K562 (cell line): ENCODE measurements at regions not wholly inside any gene's neighbourhood (a gene's known extent, or its start where the extent isn't known, plus 50 kb on each side); places are given as distances from the start of the nearest gene placed in this dataset.

Experiments used
- ATAC-seq: fragments of 200-7000 bp; cut with Tn5 transposase; 3 replicates; pipeline ENCODE4 v1.9.1; 2020; ENCODE audit warnings: moderate library complexity
- BruUV-seq: library from RNA; stranded (reverse); fragments of 400-500 nt; replicated peaks from 2 replicates; lab custom pipeline; 2021; lab: Mats Ljungman, UMichigan
- CTCF ChIA-PET: fragments of 300-600 bp; formaldehyde crosslinking; extraction: SDS; loops from one replicate; lab custom pipeline; 2021; ENCODE audit warnings: low intra/inter-chr PET ratio; lab: Yijun Ruan, JAX
- POLR2A ChIA-PET: fragments of 300-600, 350-650 bp; sonication (Branson Sonifier 250); formaldehyde crosslinking; extraction: SDS; loops from one replicate; lab custom pipeline; 2021; ENCODE audit warnings: antibody characterized with exemption, inconsistent platforms; lab: Yijun Ruan, JAX
- DNase-seq, 4 experiments: peaks; one replicate each; pipeline versions ENCODE4 v3.0.0 to v3.0.0-alpha.2; 2011 to 2018; ENCODE audit warnings: low spot score in 3 of 4, mixed read lengths in 3 of 4; ENCODE audit errors: extremely low read depth in 1 of 4
- FAIRE-seq: peaks from 2 replicates; lab custom pipeline; 2011; peaks lifted over from hg19 to GRCh38; lab: Jason Lieb, UNC
- H2AFZ ChIP-seq: 2 replicates; pipeline ENCODE4 v1.6.0; 2011; ENCODE audit warnings: low read depth, low read length, control low read depth, inconsistent platforms
- H3K27ac ChIP-seq: fragments of 200-600 bp; 3 replicates; pipeline ENCODE4 v1.8.0; 2011; ENCODE audit warnings: low read depth, mild to moderate bottlenecking, control low read depth, inconsistent platforms, low read length, moderate library complexity, mixed read lengths; ENCODE audit errors: extremely low read depth
- H3K27me3 ChIP-seq, 2 experiments: fragments of 300-600 bp in 1 of 2; 2 replicates in 1 of 2; 3 replicates in 1 of 2; pipeline versions ENCODE4 v1.6.0 to v1.8.0; 2011; ENCODE audit warnings: inconsistent platforms in 2 of 2, low read length in 2 of 2, mild to moderate bottlenecking in 1 of 2, mixed read lengths in 1 of 2, moderate library complexity in 1 of 2; ENCODE audit not compliant: control insufficient read depth in 2 of 2, insufficient read depth in 2 of 2
- H3K36me3 ChIP-seq: fragments of 300-600 bp; 3 replicates; pipeline ENCODE4 v1.8.0; 2011; ENCODE audit warnings: mild to moderate bottlenecking, low read length, inconsistent platforms; ENCODE audit not compliant: control insufficient read depth, insufficient read depth
- H3K4me1 ChIP-seq, 2 experiments: fragments of 200-600 bp in 1 of 2; replicated peaks in 1 of 2; 2 replicates in 1 of 2; 3 replicates in 1 of 2; pipeline versions ENCODE4 v1.5.1 to v1.8.0; 2011; ENCODE audit warnings: inconsistent platforms in 2 of 2, low read length in 2 of 2, mild to moderate bottlenecking in 1 of 2, mixed read lengths in 1 of 2, moderate library complexity in 1 of 2; ENCODE audit not compliant: control insufficient read depth in 2 of 2, insufficient read depth in 2 of 2
- H3K4me2 ChIP-seq: 2 replicates; pipeline ENCODE4 v1.6.1; 2011; ENCODE audit warnings: low read length, control low read depth, inconsistent platforms, mixed read lengths; ENCODE audit not compliant: insufficient read depth
- H3K4me3 ChIP-seq: fragments of 200-600 bp; sonication (generic), shearing (Covaris generic); 2 replicates; pipeline ENCODE4 v1.5.1; 2016; ENCODE audit warnings: control low read depth, inconsistent platforms
- H3K79me2 ChIP-seq: fragments of 200-600 bp; 3 replicates; pipeline ENCODE4 v1.8.0; 2011; ENCODE audit warnings: low read length, inconsistent platforms; ENCODE audit not compliant: control insufficient read depth, insufficient read depth
- H3K9ac ChIP-seq, 2 experiments: 2 replicates each; pipeline versions ENCODE4 v1.6.0 to v1.6.1; 2011; ENCODE audit warnings: low read depth in 2 of 2, low read length in 2 of 2, control low read depth in 1 of 2, inconsistent platforms in 1 of 2, mild to moderate bottlenecking in 1 of 2, mixed read lengths in 1 of 2; ENCODE audit not compliant: insufficient read depth in 1 of 2
- H3K9me1 ChIP-seq: one replicate; pipeline ENCODE4 v1.6.0; 2011; ENCODE audit warnings: inconsistent platforms, mild to moderate bottlenecking, low read length, moderate library complexity; ENCODE audit not compliant: control insufficient read depth, insufficient read depth
- H3K9me3 ChIP-seq: replicated peaks from 2 replicates; pipeline ENCODE4 v1.5.1; 2011; ENCODE audit warnings: low read depth, low read length, inconsistent platforms; ENCODE audit not compliant: control insufficient read depth, insufficient read depth
- H4K20me1 ChIP-seq: replicated peaks from 2 replicates; pipeline ENCODE4 v1.6.1; 2011; ENCODE audit warnings: low read length, inconsistent platforms, mixed read lengths; ENCODE audit not compliant: control insufficient read depth, insufficient read depth
- CTBP1 ChIP-seq: fragments of 450-650 bp; IDR thresholded peaks from 2 replicates; pipeline ENCODE4 v1.6.1; 2016; ENCODE audit warnings: borderline replicate concordance
- DLX4 ChIP-seq: fragments of 250-450 bp; sonication (Bioruptor Pico); IDR thresholded peaks from 2 replicates; pipeline ENCODE4 v1.6.1; 2021; ENCODE audit warnings: mild to moderate bottlenecking
- GATAD2B ChIP-seq: fragments of 450-650 bp; IDR thresholded peaks from 2 replicates; pipeline ENCODE4 v1.6.1; 2017; ENCODE audit warnings: mild to moderate bottlenecking, borderline replicate concordance
- GTF2B ChIP-seq: IDR thresholded peaks from 2 replicates; pipeline ENCODE4 v1.6.1; 2011; ENCODE audit not compliant: insufficient read length; ENCODE audit errors: extremely low read depth
- KDM5B ChIP-seq: fragments of 200-600 bp; sonication (generic); IDR thresholded peaks from 2 replicates; pipeline ENCODE4 v1.6.1; 2012; ENCODE audit warnings: low read depth, mild to moderate bottlenecking, moderate library complexity, low read length, control low read depth, inconsistent platforms; ENCODE audit not compliant: insufficient replicate concordance
- MYNN ChIP-seq, 2 experiments: sonication (generic); formaldehyde crosslinking in 1 of 2; IDR thresholded peaks; 2 replicates each; pipeline versions ENCODE4 v1.5.0 to v1.6.1; 2016 to 2020; ENCODE audit warnings: antibody characterized with exemption in 1 of 2, missing genetic modification reagents in 1 of 2
- PHB2 ChIP-seq: fragments of 450-650 bp; IDR thresholded peaks from 2 replicates; pipeline ENCODE4 v1.6.1; 2017; ENCODE audit warnings: low read depth
- PHF8 ChIP-seq: fragments of 200-600 bp; sonication (generic); IDR thresholded peaks from 2 replicates; pipeline ENCODE4 v1.6.1; 2012; ENCODE audit warnings: mixed run types, mild to moderate bottlenecking, inconsistent platforms, low read length, moderate library complexity, borderline replicate concordance
- PML ChIP-seq: IDR thresholded peaks from 2 replicates; pipeline ENCODE4 v1.6.1; 2012; ENCODE audit warnings: low read length, inconsistent platforms
- RBBP5 ChIP-seq: fragments of 200-600 bp; sonication (generic); IDR thresholded peaks from 2 replicates; pipeline ENCODE4 v1.6.1; 2012; ENCODE audit warnings: borderline replicate concordance, mild to moderate bottlenecking, low read length, control low read depth, inconsistent platforms; ENCODE audit not compliant: insufficient read depth, poor library complexity, severe bottlenecking
- SMARCE1 ChIP-seq: fragments of 450-650 bp; IDR thresholded peaks from 2 replicates; pipeline ENCODE4 v1.7.1; 2016; ENCODE audit warnings: mild to moderate bottlenecking
- SMC3 ChIP-seq: conservative IDR thresholded peaks from 2 replicates; pipeline ENCODE4 v1.6.1; 2011; ENCODE audit warnings: low read depth, low read length, improper control_type of control experiment; ENCODE audit not compliant: insufficient read depth
- SRSF3 ChIP-seq: fragments of 200-400 bp; formaldehyde crosslinking; IDR thresholded peaks from 2 replicates; pipeline ENCODE4 v1.6.1; 2016; ENCODE audit warnings: mild to moderate bottlenecking, low read length, moderate library complexity; ENCODE audit not compliant: insufficient read depth
- TAF7 ChIP-seq: fragments of 450-650 bp; IDR thresholded peaks from 2 replicates; pipeline ENCODE4 v1.6.1; 2016; ENCODE audit warnings: missing genetic modification characterization, missing compliant biosample characterization
- ZNF644 ChIP-seq: fragments of 200-800 bp; sonication (Bioruptor generic); IDR thresholded peaks from 2 replicates; pipeline ENCODE4 v1.6.1; 2016; ENCODE audit warnings: low read depth, missing genetic modification characterization, missing compliant biosample characterization
- WGBS: fragments of 100-300 bp; shearing (Covaris generic); methylation state at CpG from one replicate; pipeline ENCODE4 v1.1.6; 2016; ENCODE audit warnings: low coverage, mixed read lengths; ENCODE audit not compliant: insufficient coverage; ENCODE audit errors: missing lambda C conversion rate; 5-methylcytosine and 5-hydroxymethylcytosine counted together
- in situ Hi-C: fragments of 300-500 bp; cut with MboI; formaldehyde crosslinking; loops from 4 replicates; pipeline ENCODE4 v1.15.0; 2018; ENCODE audit warnings: inconsistent platforms, mixed read lengths
- intact Hi-C: fragments of 100-400 bp; cut with micrococcal nuclease; formaldehyde crosslinking; loops from 2 replicates; pipeline ENCODE4 v1.14.2; 2022
- TF ChIP-seq, protein P1 (sequence below): fragments of 250-450 bp; sonication (Bioruptor Pico); IDR thresholded peaks from 2 replicates; pipeline ENCODE4 v1.5.0; 2021
- TF ChIP-seq, protein P2 (sequence below): fragments of 450-650 bp; formaldehyde crosslinking; IDR thresholded peaks from 2 replicates; pipeline ENCODE4 v1.4.0; 2020; ENCODE audit warnings: mild to moderate bottlenecking, moderate library complexity
- TF ChIP-seq, protein P3 (sequence below): sonication (generic); formaldehyde crosslinking; IDR thresholded peaks from 2 replicates; pipeline ENCODE4 v1.8.0; 2022; ENCODE audit warnings: mild to moderate bottlenecking, missing genetic modification reagents

- no TSS peak for BruUV-seq
- H3K79me2 ChIP-seq: no peaks in the 10 kb centered on the region
- no peak for FAIRE-seq
Observed at GRCh38 chr3:124313621-124314020, 321.7 kb upstream of the ROPN1 start.

More at GRCh38 chr3:124313621-124314020, 321.7 kb upstream of the ROPN1 start:
- POLR2A ChIA-PET: interaction anchor here (0.6 kb wide), 1 partner anchor 9 kb away, joined by 3 read pairs; no protein-coding TSS in a partner anchor
- Histone ChIP-seq H3K9me3 (no peaks in the 10 kb centered on the region), H3K36me3 (no peaks in the 10 kb centered on the region), H3K27me3 (no peaks in the 10 kb centered on the region; a peak in 1 of 5 replicates), H3K9ac (no peak overlapping the region), H3K4me3 (no peak overlapping the region), H3K9me1 (no peaks in the 10 kb centered on the region), H4K20me1 (no peaks in the 10 kb centered on the region), H3K27ac (no peak overlapping the region), H3K4me2 (no peak overlapping the region), H2AFZ (no peak overlapping the region), H3K4me1 (no peaks in the 10 kb centered on the region)
- ATAC-seq: no peak
- intact Hi-C loops (no loop called here), in situ Hi-C loops (no loop called here)
- no peak for DNase-seq
- CTCF ChIA-PET: no interaction called here
- 0% methylated on average over 3 of the region's 3 CpGs for WGBS
- TF ChIP-seq, protein P1, sequence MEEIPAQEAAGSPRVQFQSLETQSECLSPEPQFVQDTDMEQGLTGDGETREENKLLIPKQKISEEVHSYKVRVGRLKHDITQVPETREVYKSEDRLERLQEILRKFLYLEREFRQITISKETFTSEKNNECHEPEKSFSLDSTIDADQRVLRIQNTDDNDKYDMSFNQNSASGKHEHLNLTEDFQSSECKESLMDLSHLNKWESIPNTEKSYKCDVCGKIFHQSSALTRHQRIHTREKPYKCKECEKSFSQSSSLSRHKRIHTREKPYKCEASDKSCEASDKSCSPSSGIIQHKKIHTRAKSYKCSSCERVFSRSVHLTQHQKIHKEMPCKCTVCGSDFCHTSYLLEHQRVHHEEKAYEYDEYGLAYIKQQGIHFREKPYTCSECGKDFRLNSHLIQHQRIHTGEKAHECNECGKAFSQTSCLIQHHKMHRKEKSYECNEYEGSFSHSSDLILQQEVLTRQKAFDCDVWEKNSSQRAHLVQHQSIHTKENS (CRISPR knock-in tag): no peak
- TF ChIP-seq MYNN (IDR thresholded peaks at IDR 0.05) (no peak), MYNN (CRISPR knock-in tag; IDR thresholded peaks at IDR 0.05) (no peak), TAF7 (tag) (no peak), PHB2 (no peak), SMC3 (no peak), RBBP5 (no peak), KDM5B (no peak), PML (no peak), DLX4 (no peak), SMARCE1 (no peak), PHF8 (no peak), ZNF644 (tag) (no peak), GTF2B (no peak), GATAD2B (no peak), CTBP1 (no peak), SRSF3 (no peak)
- TF ChIP-seq, protein P2, sequence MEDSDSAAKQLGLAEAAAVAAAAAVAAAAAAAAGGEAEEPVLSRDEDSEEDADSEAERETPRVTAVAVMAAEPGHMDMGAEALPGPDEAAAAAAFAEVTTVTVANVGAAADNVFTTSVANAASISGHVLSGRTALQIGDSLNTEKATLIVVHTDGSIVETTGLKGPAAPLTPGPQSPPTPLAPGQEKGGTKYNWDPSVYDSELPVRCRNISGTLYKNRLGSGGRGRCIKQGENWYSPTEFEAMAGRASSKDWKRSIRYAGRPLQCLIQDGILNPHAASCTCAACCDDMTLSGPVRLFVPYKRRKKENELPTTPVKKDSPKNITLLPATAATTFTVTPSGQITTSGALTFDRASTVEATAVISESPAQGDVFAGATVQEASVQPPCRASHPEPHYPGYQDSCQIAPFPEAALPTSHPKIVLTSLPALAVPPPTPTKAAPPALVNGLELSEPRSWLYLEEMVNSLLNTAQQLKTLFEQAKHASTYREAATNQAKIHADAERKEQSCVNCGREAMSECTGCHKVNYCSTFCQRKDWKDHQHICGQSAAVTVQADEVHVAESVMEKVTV (CRISPR knock-in tag): no peak
- TF ChIP-seq, protein P3, sequence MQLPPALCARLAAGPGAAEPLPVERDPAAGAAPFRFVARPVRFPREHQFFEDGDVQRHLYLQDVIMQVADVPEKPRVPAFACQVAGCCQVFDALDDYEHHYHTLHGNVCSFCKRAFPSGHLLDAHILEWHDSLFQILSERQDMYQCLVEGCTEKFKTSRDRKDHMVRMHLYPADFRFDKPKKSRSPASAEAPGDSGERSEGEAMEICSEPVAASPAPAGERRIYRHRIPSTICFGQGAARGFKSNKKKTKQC: no peak
- TF ChIP-seq, all 486 proteins: peak for 0
